H1 (cell line): ENCODE measurements at regions not wholly inside any gene's neighbourhood (a gene's known extent, or its start where the extent isn't known, plus 50 kb on each side); places are given as distances from the start of the nearest gene placed in this dataset.

ENCODE experiments used
- CTCF ChIA-PET: fragments of 300-600 bp; sonication (Branson Sonifier 250); formaldehyde crosslinking; loops from one replicate; lab custom pipeline; 2021; ENCODE audit not compliant: partially characterized antibody; lab: Charles Lee
- POLR2A ChIA-PET: fragments of 300-600 bp; sonication (Branson Sonifier 250); formaldehyde crosslinking; loops from one replicate; lab custom pipeline; 2021; ENCODE audit warnings: inconsistent platforms; ENCODE audit not compliant: partially characterized antibody; lab: Charles Lee
- DNase-seq, 2 experiments: peaks; one replicate each; pipeline versions ENCODE4 v3.0.0 to v3.0.0-alpha.2; 2010 to 2022; ENCODE audit warnings: low spot score in 2 of 2, low read depth in 1 of 2, mixed read lengths in 1 of 2
- FAIRE-seq: peaks from 2 replicates; lab custom pipeline; 2011; peaks lifted over from hg19 to GRCh38; lab: Jason Lieb, UNC
- H2AFZ ChIP-seq: 2 replicates; pipeline ENCODE4 v1.8.1; 2012; ENCODE audit warnings: low read length, inconsistent platforms
- H2AK5ac ChIP-seq: 2 replicates; pipeline ENCODE4 v1.6.1; 2013; ENCODE audit warnings: low read depth, low read length
- H2BK120ac ChIP-seq: replicated peaks from 2 replicates; pipeline ENCODE3; 2013; ENCODE audit warnings: low read depth, low read length, inconsistent platforms
- H2BK12ac ChIP-seq: 2 replicates; pipeline ENCODE4 v1.6.1; 2013; ENCODE audit warnings: low read depth, low read length
- H2BK15ac ChIP-seq: 2 replicates; pipeline ENCODE4 v1.6.1; 2013; ENCODE audit warnings: low read length
- H2BK20ac ChIP-seq: 2 replicates; pipeline ENCODE4 v1.6.1; 2013; ENCODE audit warnings: low read length
- H2BK5ac ChIP-seq: 2 replicates; pipeline ENCODE4 v1.6.1; 2013; ENCODE audit warnings: low read depth, low read length
- H3K14ac ChIP-seq: 2 replicates; pipeline ENCODE4 v1.6.1; 2013; ENCODE audit warnings: inconsistent platforms; ENCODE audit not compliant: insufficient read length
- H3K18ac ChIP-seq: 2 replicates; pipeline ENCODE4 v1.6.1; 2013; ENCODE audit warnings: low read length; ENCODE audit errors: extremely low read depth
- H3K23ac ChIP-seq: 2 replicates; pipeline ENCODE4 v1.6.1; 2013; ENCODE audit warnings: inconsistent platforms; ENCODE audit not compliant: insufficient read length
- H3K23me2 ChIP-seq: 2 replicates; pipeline ENCODE4 v1.6.1; 2013; ENCODE audit warnings: low read depth, low read length
- H3K27ac ChIP-seq: 2 replicates; pipeline ENCODE4 v1.6.1; 2011; ENCODE audit warnings: low read depth, low read length, inconsistent platforms
- H3K27me3 ChIP-seq, 4 experiments: replicated peaks in 1 of 4; 1 replicate in 1 of 4; 2 replicates in 3 of 4; pipeline versions ENCODE4 v1.6.1 to v1.8.1; 2011 to 2013; ENCODE audit warnings: low read length in 3 of 4, mild to moderate bottlenecking in 3 of 4, inconsistent platforms in 2 of 4, mixed read lengths in 2 of 4, moderate library complexity in 1 of 4; ENCODE audit not compliant: control insufficient read depth in 3 of 4, insufficient read depth in 3 of 4; ENCODE audit errors: extremely low read depth in 1 of 4
- H3K36me3 ChIP-seq, 4 experiments: 2 replicates each; pipeline versions ENCODE4 v1.6.1 to v1.8.1; 2011 to 2013; ENCODE audit warnings: mild to moderate bottlenecking in 4 of 4, low read length in 3 of 4, moderate library complexity in 2 of 4, control low read depth in 1 of 4, inconsistent platforms in 1 of 4; ENCODE audit not compliant: insufficient read depth in 4 of 4, control insufficient read depth in 2 of 4
- H3K4ac ChIP-seq: replicated peaks from 2 replicates; pipeline ENCODE3; 2013; ENCODE audit warnings: low read length, low read depth, mixed read lengths, inconsistent platforms; ENCODE audit not compliant: insufficient read length
- H3K4me1 ChIP-seq, 4 experiments: replicated peaks in 1 of 4; 1 replicate in 1 of 4; 2 replicates in 3 of 4; pipeline versions ENCODE4 v1.6.1 to v1.8.1; 2011 to 2013; ENCODE audit warnings: low read length in 3 of 4, inconsistent platforms in 2 of 4, mixed read lengths in 1 of 4; ENCODE audit not compliant: insufficient read depth in 4 of 4, control insufficient read depth in 3 of 4
- H3K4me2 ChIP-seq, 2 experiments: 2 replicates each; pipeline versions ENCODE4 v1.6.1 to v1.8.1; 2011 to 2013; ENCODE audit warnings: low read depth in 2 of 2, low read length in 2 of 2, control low read depth in 1 of 2, inconsistent platforms in 1 of 2, mild to moderate bottlenecking in 1 of 2; ENCODE audit not compliant: insufficient read depth in 1 of 2
- H3K4me3 ChIP-seq, 4 experiments: fragments of 200-600, 300-600 bp in 1 of 4; sonication (generic), shearing (Covaris generic), sonication (Bioruptor Twin) in 1 of 4; 2 replicates each; pipeline versions ENCODE4 v1.5.1 to v1.8.1; 2011 to 2016; ENCODE audit warnings: low read length in 4 of 4, low read depth in 3 of 4, control low read depth in 2 of 4, inconsistent platforms in 2 of 4, mild to moderate bottlenecking in 2 of 4, mixed read lengths in 1 of 4, moderate library complexity in 1 of 4; ENCODE audit not compliant: insufficient read depth in 2 of 4; ENCODE audit errors: extremely low read depth in 1 of 4
- H3K56ac ChIP-seq: replicated peaks from 2 replicates; pipeline ENCODE3; 2013; ENCODE audit warnings: low read depth, mild to moderate bottlenecking, mixed read lengths, low read length, inconsistent platforms; ENCODE audit not compliant: insufficient read length
- H3K79me1 ChIP-seq: 2 replicates; pipeline ENCODE4 v1.6.1; 2013; ENCODE audit warnings: low read depth, low read length, control low read depth
- H3K79me2 ChIP-seq, 2 experiments: 2 replicates each; pipeline versions ENCODE4 v1.6.1 to v1.8.1; 2012 to 2013; ENCODE audit warnings: low read length in 2 of 2, mild to moderate bottlenecking in 2 of 2, inconsistent platforms in 1 of 2; ENCODE audit not compliant: insufficient read depth in 2 of 2, control insufficient read depth in 1 of 2
- H3K9ac ChIP-seq, 4 experiments: replicated peaks in 1 of 4; 1 replicate in 1 of 4; 2 replicates in 3 of 4; pipeline versions ENCODE4 v1.6.1 to v1.8.1; 2011 to 2013; ENCODE audit warnings: low read depth in 3 of 4, low read length in 3 of 4, control low read depth in 2 of 4, mild to moderate bottlenecking in 2 of 4, moderate library complexity in 2 of 4, inconsistent platforms in 1 of 4; ENCODE audit errors: extremely low read depth in 1 of 4
- H3K9me3 ChIP-seq, 2 experiments: 2 replicates each; pipeline versions ENCODE4 v1.6.1 to v1.8.1; 2012 to 2013; ENCODE audit warnings: mild to moderate bottlenecking in 2 of 2, moderate library complexity in 2 of 2, control low read depth in 1 of 2, inconsistent platforms in 1 of 2, low read depth in 1 of 2, low read length in 1 of 2, mixed read lengths in 1 of 2; ENCODE audit not compliant: insufficient read depth in 2 of 2
- H4K20me1 ChIP-seq, 2 experiments: replicated peaks in 1 of 2; 2 replicates each; pipeline versions ENCODE3 to v1.8.1; 2011 to 2013; ENCODE audit warnings: inconsistent platforms in 2 of 2, low read length in 2 of 2, mild to moderate bottlenecking in 1 of 2; ENCODE audit not compliant: insufficient read depth in 2 of 2, control insufficient read depth in 1 of 2
- H4K5ac ChIP-seq: 2 replicates; pipeline ENCODE4 v1.6.1; 2013; ENCODE audit warnings: low read length, low read depth, mixed read lengths, inconsistent platforms; ENCODE audit not compliant: insufficient read length
- H4K8ac ChIP-seq: 2 replicates; pipeline ENCODE4 v1.8.0; 2013; ENCODE audit warnings: mild to moderate bottlenecking, moderate library complexity, low read length, inconsistent platforms; ENCODE audit not compliant: insufficient read depth; ENCODE audit errors: extremely low read depth
- H4K91ac ChIP-seq: replicated peaks from 2 replicates; pipeline ENCODE3; 2013; ENCODE audit warnings: low read length, mixed read lengths, inconsistent platforms; ENCODE audit not compliant: insufficient read length
- BCL11A ChIP-seq, 2 experiments: IDR thresholded peaks; one replicate each; pipeline ENCODE4 v1.6.1; 2011; ENCODE audit warnings: low read depth in 2 of 2, low read length in 2 of 2, mild to moderate bottlenecking in 2 of 2
- CBX5 ChIP-seq: fragments of 300-800, 300-1000 bp; sonication (generic); IDR thresholded peaks from 2 replicates; pipeline ENCODE4 v1.7.1; 2016; ENCODE audit warnings: antibody characterized with exemption, low read length, low read depth
- CHD1 ChIP-seq: IDR thresholded peaks from 2 replicates; pipeline ENCODE4 v1.6.1; 2012; ENCODE audit warnings: low read depth, low read length, improper control_type of control experiment
- CTBP2 ChIP-seq: IDR thresholded peaks from 2 replicates; pipeline ENCODE4 v1.7.0; 2011; ENCODE audit warnings: borderline replicate concordance, mild to moderate bottlenecking, moderate library complexity, mixed read lengths, low read length; ENCODE audit not compliant: insufficient read depth, insufficient read length
- EP300 ChIP-seq, 2 experiments: IDR thresholded peaks; 1 replicate in 1 of 2; 2 replicates in 1 of 2; pipeline ENCODE4 v1.6.1; 2011 to 2012; ENCODE audit warnings: low read depth in 2 of 2, low read length in 2 of 2, mild to moderate bottlenecking in 2 of 2, borderline replicate concordance in 1 of 2, inconsistent platforms in 1 of 2, moderate library complexity in 1 of 2
- JUN ChIP-seq: IDR thresholded peaks from 2 replicates; pipeline ENCODE4 v1.6.1; 2011; ENCODE audit warnings: low read depth, mild to moderate bottlenecking, improper control_type of control experiment, low read length
- JUND ChIP-seq: IDR thresholded peaks from 2 replicates; pipeline ENCODE4 v1.6.1; 2011; ENCODE audit warnings: mild to moderate bottlenecking, improper control_type of control experiment, low read length
- POLR2A ChIP-seq, 2 experiments: IDR thresholded peaks; 1 replicate in 1 of 2; 2 replicates in 1 of 2; pipeline ENCODE4 v1.6.1; 2011; ENCODE audit warnings: low read depth in 2 of 2, low read length in 2 of 2, mild to moderate bottlenecking in 2 of 2; ENCODE audit errors: control extremely low read depth in 1 of 2
- RAD21 ChIP-seq, 2 experiments: IDR thresholded peaks in 1 of 2; conservative IDR thresholded peaks in 1 of 2; 2 replicates each; pipeline ENCODE4 v1.6.1; 2011; ENCODE audit warnings: low read depth in 2 of 2, low read length in 2 of 2, improper control_type of control experiment in 1 of 2, inconsistent platforms in 1 of 2, mild to moderate bottlenecking in 1 of 2, moderate library complexity in 1 of 2
- RFX5 ChIP-seq: IDR thresholded peaks from 2 replicates; pipeline ENCODE4 v1.6.1; 2011; ENCODE audit warnings: low read depth, low read length, improper control_type of control experiment, borderline replicate concordance
- SIX5 ChIP-seq: IDR thresholded peaks from 2 replicates; pipeline ENCODE4 v1.6.1; 2011; ENCODE audit warnings: mild to moderate bottlenecking, low read depth, low read length
- SUZ12 ChIP-seq: fragments of 200-600 bp; sonication (generic); IDR thresholded peaks from 2 replicates; pipeline ENCODE4 v1.6.1; 2012; ENCODE audit warnings: mild to moderate bottlenecking, inconsistent platforms, low read length, moderate library complexity, mixed read lengths
- TAF7 ChIP-seq: optimal IDR thresholded peaks from 2 replicates; pipeline ENCODE3; 2011; ENCODE audit warnings: low read depth, mild to moderate bottlenecking, inconsistent platforms, low read length, moderate library complexity, borderline replicate concordance
- WGBS, 2 experiments: shearing (Covaris generic) in 1 of 2; methylation state at CpG; one replicate each; pipeline versions ENCODE4 v1.1.6 to v1.1.7; 2013 to 2015; ENCODE audit warnings: low lambda C conversion rate in 2 of 2, mixed read lengths in 2 of 2, inconsistent platforms in 1 of 2, low coverage in 1 of 2, missing lambda C conversion rate in 1 of 2; ENCODE audit not compliant: insufficient replicate concordance in 2 of 2, insufficient coverage in 1 of 2, insufficient read length in 1 of 2; ENCODE audit errors: extremely low coverage in 1 of 2, missing lambda C conversion rate in 1 of 2; 5-methylcytosine and 5-hydroxymethylcytosine counted together
- TF ChIP-seq, protein P1 (sequence below): IDR thresholded peaks from 2 replicates; pipeline ENCODE4 v1.6.1; 2011; ENCODE audit warnings: low read depth, mild to moderate bottlenecking, low read length; ENCODE audit not compliant: insufficient read depth

DNA sequence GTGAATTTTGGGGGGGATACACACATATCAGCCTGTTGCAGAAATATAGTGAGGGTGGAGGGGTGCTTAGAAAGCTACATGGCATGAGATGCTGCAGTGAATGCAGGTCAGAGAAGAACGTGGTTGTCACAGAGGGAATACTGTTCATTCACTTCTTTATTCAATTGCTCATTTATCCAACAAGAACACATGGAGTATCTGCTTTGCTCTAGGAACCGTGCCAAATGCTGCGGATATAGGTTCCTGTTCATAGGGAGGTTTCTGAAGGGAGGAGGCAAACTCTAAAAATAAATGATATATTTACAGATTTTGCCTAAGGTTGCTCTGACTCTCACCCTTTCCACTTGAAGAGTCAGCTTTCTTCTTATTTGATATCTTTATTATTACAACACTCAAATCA lies 444.3 kb upstream of the CLINT1 start:
- DNase-seq (no peak), FAIRE-seq (no peak)
- Histone ChIP-seq H4K91ac (no peak overlapping the region), H3K18ac (no peak overlapping the region), H2BK15ac (no peak overlapping the region), H2AFZ (no peak overlapping the region), H4K20me1 (no peaks in the 10 kb centered on the region), H2BK20ac (no peak overlapping the region), H3K79me1 (no peaks in the 10 kb centered on the region), H3K36me3 (no peaks in the 10 kb centered on the region), H3K27ac (no peak overlapping the region), H3K4me1 (peaks cover 0 to 5% (median 0%) of the 10 kb centered on the region in 4 experiments; a peak in 2 of 7 replicates), H2BK120ac (no peak overlapping the region), H3K56ac (no peak overlapping the region), H3K27me3 (no peaks in the 10 kb centered on the region), H3K9ac (no peak overlapping the region), H3K14ac (no peak overlapping the region), H3K4ac (no peak overlapping the region), H2AK5ac (no peak overlapping the region), H3K79me2 (no peaks in the 10 kb centered on the region), H3K9me3 (no peaks in the 10 kb centered on the region), H4K5ac (no peak overlapping the region), H2BK12ac (no peak overlapping the region), H2BK5ac (no peak overlapping the region), H3K23me2 (no peaks in the 10 kb centered on the region), H3K4me2 (no peak overlapping the region), H3K23ac (no peak overlapping the region), H3K4me3 (no peak overlapping the region), H4K8ac (no peak overlapping the region)
- 81% methylated on average over 3 of the region's 3 CpGs; no CpG with 5 or more reads in 1 of the 2 experiments for WGBS, 2 experiments
- CTCF ChIA-PET = interaction anchor here (0.8 kb wide), 1 partner anchor 14 kb away, joined by 6 read pairs; no protein-coding TSS in a partner anchor
- POLR2A ChIA-PET = no interaction called here
- TF ChIP-seq EP300 (IDR thresholded peaks at IDR 0.05; ENCODE audit: borderline replicate concordance in 1 of 2, low read depth in 2 of 2, low read length in 2 of 2) (no peak), BCL11A (IDR thresholded peaks at IDR 0.05; ENCODE audit: low read depth in 2 of 2, low read length in 2 of 2) (no peak), SUZ12 (no peak), CBX5 (no peak), POLR2A (IDR thresholded peaks at IDR 0.05; ENCODE audit: control extremely low read depth in 1 of 2, low read depth in 2 of 2, low read length in 2 of 2) (no peak), TAF7 (no peak), CHD1 (no peak), JUND (no peak), RAD21 (IDR thresholded peaks at IDR 0.05 in 1 of 2, conservative IDR thresholded peaks at IDR 0.05 in 1 of 2; ENCODE audit: low read depth in 2 of 2, low read length in 2 of 2) (no peak), JUN (no peak), RFX5 (no peak), SIX5 (no peak), CTBP2 (no peak)
- TF ChIP-seq, protein P1, sequence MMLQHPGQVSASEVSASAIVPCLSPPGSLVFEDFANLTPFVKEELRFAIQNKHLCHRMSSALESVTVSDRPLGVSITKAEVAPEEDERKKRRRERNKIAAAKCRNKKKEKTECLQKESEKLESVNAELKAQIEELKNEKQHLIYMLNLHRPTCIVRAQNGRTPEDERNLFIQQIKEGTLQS = no peak
